ENCODE measurements at regions not wholly inside any gene's neighbourhood (a gene's known extent, or its start where the extent isn't known, plus 50 kb on each side); places are given as distances from the start of the nearest gene placed in this dataset.
"Not testable (repeated sequence)": the region's sequence is repeated elsewhere in the genome, so short reads cannot be mapped to it uniquely, and the experiment has no call there.

DNA sequence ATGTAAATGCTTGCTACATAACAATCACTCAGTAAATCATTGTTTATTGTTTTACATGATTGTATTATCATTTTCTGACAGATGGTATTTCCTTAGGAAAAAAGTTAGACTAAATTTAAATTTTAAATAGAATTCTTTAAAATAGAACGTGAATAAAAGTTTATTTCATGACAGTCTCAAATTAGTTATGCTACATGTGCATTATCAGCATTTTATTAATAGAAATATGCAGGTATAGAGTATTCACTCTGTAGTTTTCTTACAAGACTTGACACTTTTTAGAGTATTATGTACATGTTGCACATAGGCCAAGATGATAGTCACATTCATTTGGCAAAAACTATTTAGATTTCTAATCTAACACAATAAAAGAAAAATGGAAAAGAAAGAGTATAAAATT lies 213.3 kb upstream of the SPRY1 start (continued):
- TF ChIP-seq, protein P1, sequence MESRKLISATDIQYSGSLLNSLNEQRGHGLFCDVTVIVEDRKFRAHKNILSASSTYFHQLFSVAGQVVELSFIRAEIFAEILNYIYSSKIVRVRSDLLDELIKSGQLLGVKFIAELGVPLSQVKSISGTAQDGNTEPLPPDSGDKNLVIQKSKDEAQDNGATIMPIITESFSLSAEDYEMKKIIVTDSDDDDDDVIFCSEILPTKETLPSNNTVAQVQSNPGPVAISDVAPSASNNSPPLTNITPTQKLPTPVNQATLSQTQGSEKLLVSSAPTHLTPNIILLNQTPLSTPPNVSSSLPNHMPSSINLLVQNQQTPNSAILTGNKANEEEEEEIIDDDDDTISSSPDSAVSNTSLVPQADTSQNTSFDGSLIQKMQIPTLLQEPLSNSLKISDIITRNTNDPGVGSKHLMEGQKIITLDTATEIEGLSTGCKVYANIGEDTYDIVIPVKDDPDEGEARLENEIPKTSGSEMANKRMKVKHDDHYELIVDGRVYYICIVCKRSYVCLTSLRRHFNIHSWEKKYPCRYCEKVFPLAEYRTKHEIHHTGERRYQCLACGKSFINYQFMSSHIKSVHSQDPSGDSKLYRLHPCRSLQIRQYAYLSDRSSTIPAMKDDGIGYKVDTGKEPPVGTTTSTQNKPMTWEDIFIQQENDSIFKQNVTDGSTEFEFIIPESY (IDR thresholded peaks at IDR 0.05; ENCODE audit: borderline replicate concordance, low read depth) = no peak
- TF ChIP-seq, protein P2, sequence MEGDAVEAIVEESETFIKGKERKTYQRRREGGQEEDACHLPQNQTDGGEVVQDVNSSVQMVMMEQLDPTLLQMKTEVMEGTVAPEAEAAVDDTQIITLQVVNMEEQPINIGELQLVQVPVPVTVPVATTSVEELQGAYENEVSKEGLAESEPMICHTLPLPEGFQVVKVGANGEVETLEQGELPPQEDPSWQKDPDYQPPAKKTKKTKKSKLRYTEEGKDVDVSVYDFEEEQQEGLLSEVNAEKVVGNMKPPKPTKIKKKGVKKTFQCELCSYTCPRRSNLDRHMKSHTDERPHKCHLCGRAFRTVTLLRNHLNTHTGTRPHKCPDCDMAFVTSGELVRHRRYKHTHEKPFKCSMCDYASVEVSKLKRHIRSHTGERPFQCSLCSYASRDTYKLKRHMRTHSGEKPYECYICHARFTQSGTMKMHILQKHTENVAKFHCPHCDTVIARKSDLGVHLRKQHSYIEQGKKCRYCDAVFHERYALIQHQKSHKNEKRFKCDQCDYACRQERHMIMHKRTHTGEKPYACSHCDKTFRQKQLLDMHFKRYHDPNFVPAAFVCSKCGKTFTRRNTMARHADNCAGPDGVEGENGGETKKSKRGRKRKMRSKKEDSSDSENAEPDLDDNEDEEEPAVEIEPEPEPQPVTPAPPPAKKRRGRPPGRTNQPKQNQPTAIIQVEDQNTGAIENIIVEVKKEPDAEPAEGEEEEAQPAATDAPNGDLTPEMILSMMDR (IDR thresholded peaks at IDR 0.05) = no peak
- TF ChIP-seq GABPA (IDR thresholded peaks at IDR 0.05; ENCODE audit: low read depth) (no peak), TAF1 (IDR thresholded peaks at IDR 0.05; ENCODE audit: borderline replicate concordance, low read depth, low read length) (no peak), GATA2 (CRISPR knock-in tag; IDR thresholded peaks at IDR 0.05) (no peak)

DNA sequence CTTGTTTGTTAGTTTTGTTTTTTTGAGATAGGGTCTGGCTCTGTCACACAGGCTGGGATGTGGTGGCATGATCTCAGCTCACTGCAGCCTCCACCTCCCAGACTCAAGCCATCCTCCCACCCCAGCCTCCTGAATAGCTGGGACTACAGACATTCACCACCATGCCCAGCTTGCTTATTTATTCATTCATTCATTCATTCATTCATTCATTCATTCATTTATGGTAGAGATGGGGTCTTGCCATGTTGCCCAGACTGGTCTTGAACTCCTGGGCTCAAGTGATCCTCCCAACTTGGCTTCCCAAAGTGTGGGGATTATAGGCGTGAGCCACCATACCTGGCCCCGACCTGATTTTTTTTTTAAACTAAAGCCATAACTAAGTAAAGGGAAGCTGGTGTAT lies 212.8 kb upstream of the SPRY1 start:
- CTCF ChIA-PET = interaction anchor here (0.9 to 1.7 kb wide), 2 partner anchors 9 to 11 kb away, joined by 3 to 4 read pairs; no protein-coding TSS in a partner anchor
- H4K20me1 ChIP-seq (ENCODE audit: insufficient read depth); H3K9ac ChIP-seq; H3K4me1 ChIP-seq (ENCODE audit: control insufficient read depth in 1 of 2, insufficient read depth in 2 of 2, low read depth in 1 of 2, low read length in 1 of 2); H3K36me3 ChIP-seq (replicated peaks in 1 of 2; ENCODE audit: control insufficient read depth in 1 of 2, insufficient read depth in 2 of 2, low read length in 1 of 2); H3K27ac ChIP-seq (ENCODE audit: low read depth in 2 of 2, low read length in 1 of 2); H3K79me2 ChIP-seq (ENCODE audit: insufficient read depth); H3K9me3 ChIP-seq; H3K27me3 ChIP-seq (ENCODE audit: insufficient read depth); DNase-seq; POLR2A ChIA-PET; H2AFZ ChIP-seq (ENCODE audit: low read depth); H3K4me3 ChIP-seq (ENCODE audit: low read depth in 2 of 2, low read length in 1 of 2); H3K4me2 ChIP-seq; H3F3A ChIP-seq (replicated peaks; ENCODE audit: insufficient read depth); H3K9me2 ChIP-seq: not testable (repeated sequence)
- 100% methylated on average over 2 of the region's 2 CpGs for WGBS (ENCODE audit: low lambda C conversion rate)

DNA sequence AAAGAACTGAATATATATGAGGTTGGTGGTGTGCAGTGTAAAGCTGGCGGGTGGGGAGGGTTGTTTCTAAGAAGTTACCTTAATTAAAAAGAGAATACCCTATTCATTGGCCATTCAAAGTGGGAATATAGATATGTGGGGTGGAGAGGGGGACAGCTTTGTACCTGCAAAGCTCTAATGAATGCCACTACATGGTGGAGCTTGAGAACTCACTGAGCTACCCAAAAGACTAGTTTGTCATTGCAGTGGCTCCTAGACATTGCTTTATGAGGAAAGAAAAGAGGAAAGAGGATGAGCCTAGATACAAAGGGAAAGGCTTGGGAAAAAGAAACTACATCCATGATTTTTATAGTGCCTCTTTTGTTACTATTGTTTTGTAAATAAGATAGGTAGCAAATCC lies 209.9 kb upstream of the SPRY1 start:
- Histone ChIP-seq H3K79me2 (ENCODE audit: insufficient read depth) (no peaks in the 10 kb centered on the region), H3K9me3 (no peaks in the 10 kb centered on the region), H3F3A (replicated peaks; ENCODE audit: insufficient read depth) (no peaks in the 10 kb centered on the region), H3K4me2 (no peak overlapping the region), H3K4me1 (ENCODE audit: control insufficient read depth in 1 of 2, insufficient read depth in 2 of 2, low read depth in 1 of 2, low read length in 1 of 2) (no peaks in the 10 kb centered on the region), H3K9me2 (no peaks in the 10 kb centered on the region), H4K20me1 (ENCODE audit: insufficient read depth) (no peaks in the 10 kb centered on the region), H3K36me3 (replicated peaks in 1 of 2; ENCODE audit: control insufficient read depth in 1 of 2, insufficient read depth in 2 of 2, low read length in 1 of 2) (peaks cover 0 to 3% of the 10 kb centered on the region in 2 experiments), H3K4me3 (ENCODE audit: low read depth in 2 of 2, low read length in 1 of 2) (no peak overlapping the region), H3K27me3 (ENCODE audit: insufficient read depth) (no peaks in the 10 kb centered on the region), H2AFZ (ENCODE audit: low read depth) (no peak overlapping the region), H3K9ac (no peak overlapping the region), H3K27ac (ENCODE audit: low read depth in 2 of 2, low read length in 1 of 2) (no peak overlapping the region)
- no peak for DNase-seq
- ChIA-PET POLR2A (no interaction called here), CTCF (no interaction called here)
- TF ChIP-seq, protein P3, sequence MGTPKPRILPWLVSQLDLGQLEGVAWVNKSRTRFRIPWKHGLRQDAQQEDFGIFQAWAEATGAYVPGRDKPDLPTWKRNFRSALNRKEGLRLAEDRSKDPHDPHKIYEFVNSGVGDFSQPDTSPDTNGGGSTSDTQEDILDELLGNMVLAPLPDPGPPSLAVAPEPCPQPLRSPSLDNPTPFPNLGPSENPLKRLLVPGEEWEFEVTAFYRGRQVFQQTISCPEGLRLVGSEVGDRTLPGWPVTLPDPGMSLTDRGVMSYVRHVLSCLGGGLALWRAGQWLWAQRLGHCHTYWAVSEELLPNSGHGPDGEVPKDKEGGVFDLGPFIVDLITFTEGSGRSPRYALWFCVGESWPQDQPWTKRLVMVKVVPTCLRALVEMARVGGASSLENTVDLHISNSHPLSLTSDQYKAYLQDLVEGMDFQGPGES (IDR thresholded peaks at IDR 0.05; ENCODE audit: low read depth, low read length) = no peak
- TF ChIP-seq NFIC (IDR thresholded peaks at IDR 0.05; ENCODE audit: borderline replicate concordance) (no peak), CHD2 (IDR thresholded peaks at IDR 0.05; ENCODE audit: low read length, partially characterized antibody) (no peak), TAF1 (IDR thresholded peaks at IDR 0.05; ENCODE audit: borderline replicate concordance, low read depth, low read length) (no peak), EZH2phosphoT487 (IDR thresholded peaks at IDR 0.05; ENCODE audit: borderline replicate concordance, low read depth) (no peak), SMC3 (IDR thresholded peaks at IDR 0.05; ENCODE audit: low read depth, low read length) (no peak), FOSL2 (IDR thresholded peaks at IDR 0.05; ENCODE audit: borderline replicate concordance, low read depth) (no peak), MXI1 (IDR thresholded peaks at IDR 0.05; ENCODE audit: low read depth, low read length) (no peak), NRF1 (IDR thresholded peaks at IDR 0.05; ENCODE audit: low read depth, low read length) (no peak), JUND (IDR thresholded peaks at IDR 0.05) (no peak), RAD21 (IDR thresholded peaks at IDR 0.05; ENCODE audit: low read length) (no peak), TCF12 (IDR thresholded peaks at IDR 0.05) (no peak)
- TF ChIP-seq, protein P2 (IDR thresholded peaks at IDR 0.05) = no peak
- TF ChIP-seq, protein P4, sequence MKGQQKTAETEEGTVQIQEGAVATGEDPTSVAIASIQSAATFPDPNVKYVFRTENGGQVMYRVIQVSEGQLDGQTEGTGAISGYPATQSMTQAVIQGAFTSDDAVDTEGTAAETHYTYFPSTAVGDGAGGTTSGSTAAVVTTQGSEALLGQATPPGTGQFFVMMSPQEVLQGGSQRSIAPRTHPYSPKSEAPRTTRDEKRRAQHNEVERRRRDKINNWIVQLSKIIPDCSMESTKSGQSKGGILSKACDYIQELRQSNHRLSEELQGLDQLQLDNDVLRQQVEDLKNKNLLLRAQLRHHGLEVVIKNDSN (IDR thresholded peaks at IDR 0.05; ENCODE audit: borderline replicate concordance, low read depth) = no peak
- TF ChIP-seq, protein P5, sequence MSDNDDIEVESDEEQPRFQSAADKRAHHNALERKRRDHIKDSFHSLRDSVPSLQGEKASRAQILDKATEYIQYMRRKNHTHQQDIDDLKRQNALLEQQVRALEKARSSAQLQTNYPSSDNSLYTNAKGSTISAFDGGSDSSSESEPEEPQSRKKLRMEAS (IDR thresholded peaks at IDR 0.05; ENCODE audit: low read depth) = no peak
- WGBS (ENCODE audit: low lambda C conversion rate) = 97% methylated on average over 1 of the region's 1 CpG

Data from SK-N-SH (cell line).